HepG2 (cell line): ENCODE measurements at regions not wholly inside any gene's neighbourhood (a gene's known extent, or its start where the extent isn't known, plus 50 kb on each side); places are given as distances from the start of the nearest gene placed in this dataset.

Source experiments
- ATAC-seq: fragments of 200-7000 bp; cut with Tn5 transposase; 3 replicates; pipeline ENCODE4 v1.9.1; 2020; ENCODE audit warnings: mild to moderate bottlenecking, moderate library complexity
- BruUV-seq: library from RNA; stranded (reverse); fragments of 400-500 nt; replicated peaks from 2 replicates; lab custom pipeline; 2021; lab: Mats Ljungman, UMichigan
- CTCF ChIA-PET: fragments of 300-600 bp; formaldehyde crosslinking; extraction: SDS; loops from one replicate; lab custom pipeline; 2021; ENCODE audit warnings: low total read pairs, inconsistent platforms, low intra/inter-chr PET ratio; lab: Yijun Ruan, JAX
- POLR2A ChIA-PET: fragments of 350-600 bp; sonication (Branson Sonifier 250); formaldehyde crosslinking; loops from one replicate; lab custom pipeline; 2020; ENCODE audit warnings: antibody characterized with exemption, inconsistent platforms; lab: Yijun Ruan, JAX
- DNase-seq: peaks from one replicate; pipeline ENCODE4 v3.0.0-alpha.2; 2015; ENCODE audit warnings: low spot score
- FAIRE-seq: peaks from 3 replicates; lab custom pipeline; 2011; peaks lifted over from hg19 to GRCh38; lab: Jason Lieb, UNC
- H2AFZ ChIP-seq: one replicate; pipeline ENCODE4 v1.6.1; 2011; ENCODE audit warnings: low read length, inconsistent platforms
- H3K27ac ChIP-seq: fragments of 300-600 bp; 3 replicates; pipeline ENCODE4 v1.8.0; 2011; ENCODE audit warnings: mixed run types, mild to moderate bottlenecking, mixed read lengths, low read length, inconsistent platforms; ENCODE audit not compliant: insufficient read depth; ENCODE audit errors: extremely low read length
- H3K27me3 ChIP-seq, 2 experiments: fragments of 200-600 bp in 1 of 2; 2 replicates in 1 of 2; 3 replicates in 1 of 2; pipeline versions ENCODE4 v1.6.0 to v1.8.0; 2011; ENCODE audit warnings: low read length in 2 of 2, mild to moderate bottlenecking in 2 of 2, moderate library complexity in 2 of 2, inconsistent platforms in 1 of 2; ENCODE audit not compliant: insufficient read depth in 2 of 2, control insufficient read depth in 1 of 2
- H3K36me3 ChIP-seq, 2 experiments: fragments of 200-600 bp in 1 of 2; replicated peaks in 1 of 2; 2 replicates in 1 of 2; 3 replicates in 1 of 2; pipeline versions ENCODE4 v1.5.1 to v1.8.0; 2011; ENCODE audit warnings: low read length in 2 of 2, inconsistent platforms in 1 of 2; ENCODE audit not compliant: insufficient read depth in 2 of 2, control insufficient read depth in 1 of 2
- H3K4me1 ChIP-seq: 2 replicates; pipeline ENCODE4 v1.5.1; 2012; ENCODE audit warnings: low read length, inconsistent platforms; ENCODE audit not compliant: insufficient read depth
- H3K4me2 ChIP-seq: 2 replicates; pipeline ENCODE4 v1.6.0; 2011; ENCODE audit warnings: low read depth, low read length, inconsistent platforms
- H3K4me3 ChIP-seq, 3 experiments: fragments of 200-600 bp in 1 of 3; sonication (generic), shearing (Covaris generic) in 1 of 3; replicated peaks in 1 of 3; 2 replicates each; pipeline ENCODE4 v1.5.1; 2011 to 2016; ENCODE audit warnings: low read length in 3 of 3, inconsistent platforms in 2 of 3, low read depth in 2 of 3, mild to moderate bottlenecking in 2 of 3, control low read depth in 1 of 3, mixed read lengths in 1 of 3; ENCODE audit not compliant: insufficient read depth in 1 of 3
- H3K79me2 ChIP-seq: one replicate; pipeline ENCODE4 v1.6.1; 2011; ENCODE audit warnings: low read length, inconsistent platforms; ENCODE audit not compliant: insufficient read depth
- H3K9ac ChIP-seq: 2 replicates; pipeline ENCODE4 v1.6.0; 2011; ENCODE audit warnings: mild to moderate bottlenecking, low read depth, low read length, inconsistent platforms; ENCODE audit not compliant: insufficient read depth
- H3K9me3 ChIP-seq: 2 replicates; pipeline ENCODE4 v1.5.1; 2012; ENCODE audit warnings: mild to moderate bottlenecking, low read length
- H4K20me1 ChIP-seq: 2 replicates; pipeline ENCODE4 v1.6.0; 2011; ENCODE audit warnings: inconsistent platforms, mild to moderate bottlenecking, low read length, moderate library complexity; ENCODE audit not compliant: insufficient read depth
- CEBPB ChIP-seq: IDR thresholded peaks from 2 replicates; pipeline ENCODE4 v1.6.1; 2011; ENCODE audit warnings: low read depth, low read length, improper control_type of control experiment, borderline replicate concordance
- NFE2L2 ChIP-seq: fragments of 150-350 bp; IDR thresholded peaks from 2 replicates; pipeline ENCODE4 v1.6.1; 2014; ENCODE audit warnings: low read length
- RAD21 ChIP-seq: fragments of 450-650 bp; formaldehyde crosslinking; IDR thresholded peaks from 2 replicates; pipeline ENCODE4 v1.5.0; 2020; ENCODE audit warnings: mild to moderate bottlenecking
- ZNF670 ChIP-seq: sonication (generic); formaldehyde crosslinking; IDR thresholded peaks from 2 replicates; pipeline ENCODE4 v1.8.0; 2022; ENCODE audit warnings: mild to moderate bottlenecking, missing genetic modification reagents, borderline replicate concordance
- WGBS: methylation state at CpG from one replicate; pipeline ENCODE4 v1.1.6; 2017; ENCODE audit warnings: low lambda C conversion rate; 5-methylcytosine and 5-hydroxymethylcytosine counted together
- in situ Hi-C: cut with HindIII; loops from 2 replicates; pipeline ENCODE4 v1.10.0; 2017; ENCODE audit warnings: low pct_unique_long_range_greater_than_20kb; ENCODE audit not compliant: extremely low pct_ligation_motif_present
- intact Hi-C: fragments of 100-400 bp; cut with micrococcal nuclease; formaldehyde crosslinking; loops from one replicate; pipeline ENCODE4 v1.10.0; 2022; ENCODE audit not compliant: unreplicated experiment
- TF ChIP-seq, protein P1 (sequence below): sonication (generic); formaldehyde crosslinking; conservative IDR thresholded peaks from 2 replicates; pipeline ENCODE4 v1.4.0; 2020; ENCODE audit warnings: missing genetic modification reagents

DNA sequence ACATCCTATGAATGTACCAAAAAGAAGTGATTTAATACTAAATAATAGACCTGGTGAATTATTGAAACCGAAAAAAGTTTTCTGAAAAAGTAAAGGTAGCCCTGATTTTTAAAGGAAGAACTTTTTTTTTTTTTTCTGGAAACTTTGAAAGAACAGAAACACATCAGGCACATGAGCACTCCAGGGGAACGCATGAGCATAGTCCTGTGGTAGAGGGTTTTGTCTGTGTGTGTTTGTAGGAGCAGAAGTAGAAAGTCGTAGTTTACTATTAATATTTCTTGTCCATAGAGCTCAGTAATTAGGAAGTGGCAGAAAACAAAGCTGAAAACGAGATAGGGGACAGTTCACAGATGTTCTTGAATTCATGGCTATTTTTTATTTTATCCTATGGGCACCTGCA, 1175.9 kb upstream of the B3GALT2 start (continued):
- TF ChIP-seq, protein P1, sequence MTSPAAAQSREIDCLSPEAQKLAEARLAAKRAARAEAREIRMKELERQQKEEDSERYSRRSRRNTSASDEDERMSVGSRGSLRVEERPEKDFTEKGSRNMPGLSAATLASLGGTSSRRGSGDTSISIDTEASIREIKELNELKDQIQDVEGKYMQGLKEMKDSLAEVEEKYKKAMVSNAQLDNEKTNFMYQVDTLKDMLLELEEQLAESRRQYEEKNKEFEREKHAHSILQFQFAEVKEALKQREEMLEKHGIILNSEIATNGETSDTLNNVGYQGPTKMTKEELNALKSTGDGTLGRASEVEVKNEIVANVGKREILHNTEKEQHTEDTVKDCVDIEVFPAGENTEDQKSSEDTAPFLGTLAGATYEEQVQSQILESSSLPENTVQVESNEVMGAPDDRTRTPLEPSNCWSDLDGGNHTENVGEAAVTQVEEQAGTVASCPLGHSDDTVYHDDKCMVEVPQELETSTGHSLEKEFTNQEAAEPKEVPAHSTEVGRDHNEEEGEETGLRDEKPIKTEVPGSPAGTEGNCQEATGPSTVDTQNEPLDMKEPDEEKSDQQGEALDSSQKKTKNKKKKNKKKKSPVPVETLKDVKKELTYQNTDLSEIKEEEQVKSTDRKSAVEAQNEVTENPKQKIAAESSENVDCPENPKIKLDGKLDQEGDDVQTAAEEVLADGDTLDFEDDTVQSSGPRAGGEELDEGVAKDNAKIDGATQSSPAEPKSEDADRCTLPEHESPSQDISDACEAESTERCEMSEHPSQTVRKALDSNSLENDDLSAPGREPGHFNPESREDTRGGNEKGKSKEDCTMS (CRISPR knock-in tag) = no peak
- no peak for TF ChIP-seq RAD21 (CRISPR knock-in tag)

GRCh38 chr1:194361374-194362131, 1175.1 kb upstream of the B3GALT2 start:
- Histone ChIP-seq H3K9me3 (no peaks in the 10 kb centered on the region), H3K27me3 (no peaks in the 10 kb centered on the region), H3K4me1 (no peaks in the 10 kb centered on the region), H3K4me3 (no peak overlapping the region), H3K27ac (no peak overlapping the region), H3K79me2 (no peaks in the 10 kb centered on the region), H2AFZ (no peak overlapping the region), H3K9ac (no peak overlapping the region), H3K36me3 (no peaks in the 10 kb centered on the region), H4K20me1 (no peaks in the 10 kb centered on the region), H3K4me2 (no peak overlapping the region)
- ChIA-PET CTCF (no interaction called here), POLR2A (no interaction called here)
- in situ Hi-C loops (no loop called here), intact Hi-C loops (no loop called here)
- FAIRE-seq = no peak
- no peak for DNase-seq
- TF ChIP-seq CEBPB (peak; percentile 56; the same call in 1 of the 2 replicates), NFE2L2 (no peak), ZNF670 (no peak)
- no TSS peak for BruUV-seq
- WGBS = 0% methylated on average over 5 of the region's 5 CpGs
- no peak for ATAC-seq
